ENCODE measurements at regions not wholly inside any gene's neighbourhood (a gene's known extent, or its start where the extent isn't known, plus 50 kb on each side); places are given as distances from the start of the nearest gene placed in this dataset.

DNA sequence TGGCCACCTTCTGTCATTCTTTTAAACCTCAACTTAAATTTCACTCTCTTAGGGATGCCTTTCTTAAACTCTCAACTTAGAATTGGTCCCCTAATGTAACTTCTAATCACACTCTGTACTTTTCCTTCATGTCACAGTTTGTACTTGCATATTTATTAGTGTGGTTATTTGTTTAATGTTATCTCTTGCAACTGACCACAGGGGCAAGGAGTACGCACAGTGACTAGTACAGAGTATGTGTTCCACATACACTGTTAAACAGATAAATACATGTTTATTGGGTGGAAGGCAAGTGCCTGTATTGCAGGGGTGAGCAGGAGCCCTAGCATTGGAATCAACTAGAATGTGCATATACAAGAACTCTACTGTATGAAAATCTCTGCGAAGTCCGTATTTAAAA, 554.0 kb downstream of the INSC start:
- Mint-ChIP-seq H3K27me3 (ENCODE audit: insufficient read depth, low read depth, poor library complexity) (no peaks in the 10 kb centered on the region), H3K27ac (no peak overlapping the region), H3K36me3 (ENCODE audit: low read depth) (no peaks in the 10 kb centered on the region), H3K9me3 (no peaks in the 10 kb centered on the region; the same call in 2 of the 3 replicates), H3K4me1 (peaks cover 7% of the 10 kb centered on the region), H3K4me3 (no peak overlapping the region)
- TF ChIP-seq, protein P1, sequence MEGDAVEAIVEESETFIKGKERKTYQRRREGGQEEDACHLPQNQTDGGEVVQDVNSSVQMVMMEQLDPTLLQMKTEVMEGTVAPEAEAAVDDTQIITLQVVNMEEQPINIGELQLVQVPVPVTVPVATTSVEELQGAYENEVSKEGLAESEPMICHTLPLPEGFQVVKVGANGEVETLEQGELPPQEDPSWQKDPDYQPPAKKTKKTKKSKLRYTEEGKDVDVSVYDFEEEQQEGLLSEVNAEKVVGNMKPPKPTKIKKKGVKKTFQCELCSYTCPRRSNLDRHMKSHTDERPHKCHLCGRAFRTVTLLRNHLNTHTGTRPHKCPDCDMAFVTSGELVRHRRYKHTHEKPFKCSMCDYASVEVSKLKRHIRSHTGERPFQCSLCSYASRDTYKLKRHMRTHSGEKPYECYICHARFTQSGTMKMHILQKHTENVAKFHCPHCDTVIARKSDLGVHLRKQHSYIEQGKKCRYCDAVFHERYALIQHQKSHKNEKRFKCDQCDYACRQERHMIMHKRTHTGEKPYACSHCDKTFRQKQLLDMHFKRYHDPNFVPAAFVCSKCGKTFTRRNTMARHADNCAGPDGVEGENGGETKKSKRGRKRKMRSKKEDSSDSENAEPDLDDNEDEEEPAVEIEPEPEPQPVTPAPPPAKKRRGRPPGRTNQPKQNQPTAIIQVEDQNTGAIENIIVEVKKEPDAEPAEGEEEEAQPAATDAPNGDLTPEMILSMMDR (conservative IDR thresholded peaks at IDR 0.05; ENCODE audit: low read depth in 2 of 2) = no peak
- TF ChIP-seq NANOG (IDR thresholded peaks at IDR 0.05; ENCODE audit: borderline replicate concordance) = no peak
- TF ChIP-seq EZH2phosphoT487 (IDR thresholded peaks at IDR 0.05; ENCODE audit: unreplicated experiment) = no peak
- TF ChIP-seq STAT1 (IDR thresholded peaks at IDR 0.05; ENCODE audit: unreplicated experiment) = no peak
- 0 out of 2 replicates have a peak, but pooled peaks cover 2% of the 10 kb centered on the region for H3K4me1 ChIP-seq (ENCODE audit: insufficient read depth)
- no peak overlapping the region for H3K27ac ChIP-seq (ENCODE audit: low read depth)
- H3K4me3 ChIP-seq = no peak overlapping the region
- DNase-seq (ENCODE audit: low spot score) (no peak), ATAC-seq (no peak)
- H3K79me2 ChIP-seq (replicated peaks; ENCODE audit: insufficient read depth) = no peaks in the 10 kb centered on the region
- H3F3A ChIP-seq (replicated peaks; ENCODE audit: low read depth) = no peaks in the 10 kb centered on the region
- no peak overlapping the region for H3K4me2 ChIP-seq
- H2AFZ ChIP-seq = no peak overlapping the region
- H3K36me3 ChIP-seq (ENCODE audit: insufficient read depth) = no peaks in the 10 kb centered on the region
- no peaks in the 10 kb centered on the region for H3K27me3 ChIP-seq (ENCODE audit: insufficient read depth)
- H4K20me1 ChIP-seq (replicated peaks; ENCODE audit: insufficient read depth) = no peaks in the 10 kb centered on the region
- H3K9me2 ChIP-seq (ENCODE audit: insufficient read depth) = 0 out of 2 replicates have a peak, but pooled peaks cover 5% of the 10 kb centered on the region

- Histone ChIP-seq H3K36me3 (ENCODE audit: insufficient read depth) (no peaks in the 10 kb centered on the region), H3K9me2 (ENCODE audit: insufficient read depth) (0 out of 2 replicates have a peak, but pooled peaks cover 5% of the 10 kb centered on the region), H3K4me3 (no peak overlapping the region), H3K79me2 (replicated peaks; ENCODE audit: insufficient read depth) (no peaks in the 10 kb centered on the region), H3F3A (replicated peaks; ENCODE audit: low read depth) (no peaks in the 10 kb centered on the region), H3K4me1 (ENCODE audit: insufficient read depth) (no peaks in the 10 kb centered on the region), H2AFZ (0 out of 2 replicates have a peak overlapping the region, but pooled peaks have one; percentile 28), H4K20me1 (replicated peaks; ENCODE audit: insufficient read depth) (no peaks in the 10 kb centered on the region), H3K4me2 (no peak overlapping the region), H3K27me3 (ENCODE audit: insufficient read depth) (no peaks in the 10 kb centered on the region), H3K27ac (ENCODE audit: low read depth) (no peak overlapping the region)
- no peaks in the 10 kb centered on the region for H3K36me3 Mint-ChIP-seq (ENCODE audit: low read depth)
- H3K27me3 Mint-ChIP-seq (ENCODE audit: insufficient read depth, low read depth, poor library complexity) = no peaks in the 10 kb centered on the region
- no peak overlapping the region for H3K4me3 Mint-ChIP-seq
- no peak for ATAC-seq
- H3K27ac Mint-ChIP-seq = no peak overlapping the region
- no peaks in the 10 kb centered on the region for H3K4me1 Mint-ChIP-seq
- H3K9me3 Mint-ChIP-seq = no peaks in the 10 kb centered on the region; the same call in 1 of the 3 replicates
- no peak for DNase-seq (ENCODE audit: low spot score)
- TF ChIP-seq CREB1 (CRISPR knock-in tag; IDR thresholded peaks at IDR 0.05; ENCODE audit: low read depth) = no peak
Measured at GRCh38 chr11:15670520-15671070, 555.9 kb downstream of the INSC start.

DNA sequence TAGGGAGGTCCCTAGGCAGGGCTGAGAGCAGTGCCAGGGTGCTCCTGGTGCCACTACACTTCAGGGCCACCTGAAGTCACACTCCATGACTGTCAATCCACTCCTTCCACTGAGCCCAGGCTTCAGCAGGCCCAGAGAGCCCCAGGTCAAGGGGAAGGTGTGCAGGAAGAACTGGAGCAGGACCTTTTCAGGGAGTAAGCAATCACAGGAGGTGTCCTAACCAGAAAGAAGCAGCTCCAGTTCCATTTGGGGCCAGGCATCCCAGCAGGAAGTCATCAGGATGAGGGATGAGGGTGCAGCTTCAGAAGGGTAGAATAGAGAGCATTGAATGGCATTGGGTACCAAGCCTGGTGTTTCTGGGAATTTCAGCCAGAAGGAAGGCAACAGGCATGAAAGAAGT, 556.5 kb downstream of the INSC start:
- H3K79me2 ChIP-seq (replicated peaks; ENCODE audit: insufficient read depth) = no peaks in the 10 kb centered on the region
- H4K20me1 ChIP-seq (replicated peaks; ENCODE audit: insufficient read depth) = no peaks in the 10 kb centered on the region
- H3K27ac Mint-ChIP-seq = no peak overlapping the region
- no peaks in the 10 kb centered on the region for H3F3A ChIP-seq (replicated peaks; ENCODE audit: low read depth)
- H3K9me3 Mint-ChIP-seq = peaks cover 3% of the 10 kb centered on the region; the same call in 2 of the 3 replicates
- no peaks in the 10 kb centered on the region for H3K4me1 Mint-ChIP-seq
- no peaks in the 10 kb centered on the region for H3K27me3 ChIP-seq (ENCODE audit: insufficient read depth)
- no peak overlapping the region for H3K27ac ChIP-seq (ENCODE audit: low read depth)
- no peak for DNase-seq (ENCODE audit: low spot score)
- H3K27me3 Mint-ChIP-seq (ENCODE audit: insufficient read depth, low read depth, poor library complexity) = no peaks in the 10 kb centered on the region
- H3K9me2 ChIP-seq (ENCODE audit: insufficient read depth) = 0 out of 2 replicates have a peak, but pooled peaks cover 5% of the 10 kb centered on the region
- H3K36me3 ChIP-seq (ENCODE audit: insufficient read depth) = no peaks in the 10 kb centered on the region
- no peak overlapping the region for H3K4me3 Mint-ChIP-seq
- H3K4me3 ChIP-seq = no peak overlapping the region
- H2AFZ ChIP-seq = 0 out of 2 replicates have a peak overlapping the region, but pooled peaks have one; percentile 28
- no peak overlapping the region for H3K4me2 ChIP-seq
- H3K4me1 ChIP-seq (ENCODE audit: insufficient read depth) = no peaks in the 10 kb centered on the region
- ATAC-seq = no peak
- H3K36me3 Mint-ChIP-seq (ENCODE audit: low read depth) = peaks cover 2% of the 10 kb centered on the region; the same call in 1 of the 3 replicates
- TF ChIP-seq, protein P1 (conservative IDR thresholded peaks at IDR 0.05; ENCODE audit: low read depth in 2 of 2) = no peak
- TF ChIP-seq JUNB (IDR thresholded peaks at IDR 0.05; ENCODE audit: unreplicated experiment) = no peak
